Tibial nerve (tissue), 4 donors: ENCODE measurements at regions not wholly inside any gene's neighbourhood (a gene's known extent, or its start where the extent isn't known, plus 50 kb on each side); places are given as distances from the start of the nearest gene placed in this dataset.

ENCODE experiments used
- EP300 ChIP-seq, 2 donors: sonication (generic); formaldehyde crosslinking; IDR thresholded peaks; one replicate each; pipeline ENCODE4 v1.6.1; 2017; ENCODE audit warnings: antibody characterized with exemption in 2 of 2, mild to moderate bottlenecking in 1 of 2
- POLR2A ChIP-seq, 2 donors: fragments of 450-650 bp; IDR thresholded peaks; one replicate each; pipeline ENCODE4 v1.6.1; 2017; ENCODE audit warnings: antibody characterized with exemption in 2 of 2, mild to moderate bottlenecking in 2 of 2, moderate library complexity in 2 of 2
- TF ChIP-seq, protein P1 (sequence below), 5 experiments: fragments of 200-600 bp in 3 of 5; fragments of 450-650 bp in 2 of 5; sonication (generic) in 3 of 5; IDR thresholded peaks; one replicate each; pipeline ENCODE4 v1.5.1; 2016 to 2019; ENCODE audit warnings: antibody characterized with exemption in 5 of 5, mild to moderate bottlenecking in 3 of 5, moderate library complexity in 2 of 5

DNA sequence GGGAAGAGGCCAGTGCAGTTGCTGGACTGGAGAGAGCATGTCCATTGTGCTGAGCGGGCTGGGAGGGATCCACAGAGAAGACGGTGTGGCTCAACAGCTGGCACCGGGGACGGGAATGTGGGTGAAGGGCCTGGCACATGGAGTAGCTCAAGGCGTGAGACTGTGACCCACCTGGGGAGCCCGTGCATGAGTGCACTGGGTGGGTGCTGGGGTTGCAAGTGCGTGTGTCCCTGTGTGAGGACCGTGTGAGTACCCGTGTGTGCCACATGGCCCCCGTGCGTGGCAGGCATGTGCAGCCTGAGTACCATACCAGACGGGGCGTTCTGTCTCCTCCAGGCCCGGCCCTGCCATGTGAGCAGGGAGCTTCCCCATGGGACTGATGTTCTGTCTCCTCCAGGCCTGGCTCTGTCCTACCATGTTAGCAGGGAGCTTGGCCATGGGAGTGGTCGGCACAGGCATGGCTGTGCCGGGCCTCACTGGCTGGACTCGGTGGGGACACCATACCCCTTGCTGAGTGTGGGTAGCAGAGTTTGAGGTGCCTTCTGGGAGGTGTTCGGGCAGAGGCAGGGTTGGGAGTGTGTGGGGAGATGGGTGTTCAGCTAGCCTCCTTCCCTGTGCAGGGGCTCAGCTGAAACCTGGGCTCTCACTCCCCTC is 234.4 kb downstream of the TMEM121 start:
- TF ChIP-seq POLR2A (IDR thresholded peaks at IDR 0.05) (no peak), EP300 (IDR thresholded peaks at IDR 0.05) (no peak)
- TF ChIP-seq, protein P1, sequence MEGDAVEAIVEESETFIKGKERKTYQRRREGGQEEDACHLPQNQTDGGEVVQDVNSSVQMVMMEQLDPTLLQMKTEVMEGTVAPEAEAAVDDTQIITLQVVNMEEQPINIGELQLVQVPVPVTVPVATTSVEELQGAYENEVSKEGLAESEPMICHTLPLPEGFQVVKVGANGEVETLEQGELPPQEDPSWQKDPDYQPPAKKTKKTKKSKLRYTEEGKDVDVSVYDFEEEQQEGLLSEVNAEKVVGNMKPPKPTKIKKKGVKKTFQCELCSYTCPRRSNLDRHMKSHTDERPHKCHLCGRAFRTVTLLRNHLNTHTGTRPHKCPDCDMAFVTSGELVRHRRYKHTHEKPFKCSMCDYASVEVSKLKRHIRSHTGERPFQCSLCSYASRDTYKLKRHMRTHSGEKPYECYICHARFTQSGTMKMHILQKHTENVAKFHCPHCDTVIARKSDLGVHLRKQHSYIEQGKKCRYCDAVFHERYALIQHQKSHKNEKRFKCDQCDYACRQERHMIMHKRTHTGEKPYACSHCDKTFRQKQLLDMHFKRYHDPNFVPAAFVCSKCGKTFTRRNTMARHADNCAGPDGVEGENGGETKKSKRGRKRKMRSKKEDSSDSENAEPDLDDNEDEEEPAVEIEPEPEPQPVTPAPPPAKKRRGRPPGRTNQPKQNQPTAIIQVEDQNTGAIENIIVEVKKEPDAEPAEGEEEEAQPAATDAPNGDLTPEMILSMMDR (IDR thresholded peaks at IDR 0.05), result no peak
